AG09309 (cell line): ENCODE measurements at regions not wholly inside any gene's neighbourhood (a gene's known extent, or its start where the extent isn't known, plus 50 kb on each side); places are given as distances from the start of the nearest gene placed in this dataset.

Experiments used
- DNase-seq: peaks from one replicate; pipeline ENCODE4 v3.0.0-alpha.2; 2010; ENCODE audit warnings: low read depth
- H3K4me3 ChIP-seq: 2 replicates; pipeline ENCODE4 v1.5.1; 2011; ENCODE audit warnings: mild to moderate bottlenecking, low read depth, low read length, moderate library complexity; ENCODE audit not compliant: control insufficient read depth
- CTCF ChIP-seq: IDR thresholded peaks from 2 replicates; pipeline ENCODE4 v1.5.1; 2011; ENCODE audit warnings: mild to moderate bottlenecking, low read depth, low read length, inconsistent platforms; ENCODE audit not compliant: insufficient read depth, control insufficient read depth; ENCODE audit errors: missing control alignments

GRCh38 chr16:59719121-59719520 is 985.0 kb upstream of the GOT2 start:
- DNase-seq: no peak
- TF ChIP-seq CTCF: no peak
- no peak overlapping the region for H3K4me3 ChIP-seq

DNA sequence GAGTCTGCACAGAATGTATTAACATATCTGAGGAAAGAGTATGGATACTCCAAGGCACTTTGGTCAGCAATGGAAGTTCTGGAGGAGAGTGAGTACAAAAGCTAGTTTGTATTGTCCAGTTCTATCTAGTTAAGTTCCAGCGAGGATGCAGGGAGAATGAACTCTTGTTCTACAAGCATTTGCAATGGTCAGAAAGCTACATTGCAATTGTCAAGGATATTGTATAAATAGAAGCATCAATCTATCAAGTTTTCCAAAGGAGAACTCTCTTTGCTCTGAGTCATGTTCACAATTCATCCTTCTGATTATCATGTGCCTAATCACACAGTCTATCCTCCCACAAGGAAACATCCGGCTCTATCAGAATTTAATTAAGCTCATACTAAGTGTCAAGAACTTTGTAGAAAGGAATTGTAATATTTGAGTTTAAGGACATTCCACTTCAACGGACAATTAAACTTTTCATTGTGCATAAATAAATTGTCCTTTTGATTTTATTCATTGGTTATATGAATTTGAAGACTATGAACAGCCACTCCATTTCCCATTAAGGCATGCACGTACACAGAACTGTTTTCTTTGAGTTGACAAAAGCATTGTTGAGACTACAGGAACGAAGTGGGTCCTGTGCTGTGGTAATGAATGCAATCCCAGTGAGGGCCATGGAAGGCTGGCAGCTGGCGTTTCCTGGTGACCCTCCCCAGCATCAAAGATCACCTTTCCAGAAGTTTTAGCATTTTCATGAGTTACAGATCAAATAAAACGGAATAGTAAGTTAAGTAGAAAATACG is 973.5 kb upstream of the GOT2 start:
- DNase-seq: no peak
- no peak for TF ChIP-seq CTCF

DNA sequence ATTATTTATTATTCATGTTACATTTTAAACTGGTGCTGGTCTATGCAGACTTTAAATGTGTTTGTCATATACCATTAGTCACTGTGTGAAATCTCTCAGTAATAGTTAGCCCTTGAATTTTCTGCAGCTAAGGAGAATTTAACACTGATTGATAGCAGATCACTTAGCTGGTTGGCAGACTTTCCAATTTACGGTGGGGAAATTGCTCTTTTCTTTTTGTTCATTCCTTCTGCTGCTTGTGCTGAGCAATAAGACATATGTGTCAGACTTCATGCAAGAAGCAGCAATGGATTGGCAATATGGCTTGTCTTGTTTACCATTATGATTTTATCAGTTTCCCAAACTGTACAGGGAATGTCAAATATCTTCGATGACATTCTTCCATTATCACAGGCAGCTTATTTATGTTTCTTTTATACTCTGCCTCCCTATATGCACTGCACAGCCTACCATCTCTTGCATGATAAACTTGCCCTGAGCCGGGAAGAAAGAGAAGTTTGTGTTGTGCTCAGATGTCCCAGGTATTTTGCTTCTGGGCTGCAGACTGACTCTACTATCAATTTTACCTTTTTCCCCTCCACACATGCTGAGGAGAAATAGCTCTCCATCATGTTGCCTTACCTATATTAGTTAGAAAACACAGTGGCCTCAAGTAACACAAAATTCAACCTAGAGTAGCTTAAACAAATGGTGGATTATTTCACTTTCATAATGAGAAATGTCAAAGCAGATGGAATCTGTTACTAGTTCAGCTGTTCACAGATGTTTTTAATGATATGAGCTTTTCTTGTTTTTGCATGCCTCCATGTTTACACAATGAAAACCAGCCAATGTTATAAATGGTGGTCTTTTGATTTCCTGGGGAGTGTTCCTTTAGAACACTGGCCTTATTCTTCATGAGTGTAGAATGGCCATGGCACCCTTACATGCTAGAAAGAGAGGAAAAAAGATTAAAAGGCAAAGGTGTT is 968.1 kb upstream of the GOT2 start:
- DNase-seq: no peak

More for the DNA sequence above, 973.5 kb upstream of the GOT2 start:
- no peak overlapping the region for H3K4me3 ChIP-seq

GRCh38 chr16:59699786-59700185 is 965.7 kb upstream of the GOT2 start:
- TF ChIP-seq CTCF: no peak
- no peak for DNase-seq
- no peak overlapping the region for H3K4me3 ChIP-seq

More for the DNA sequence above, 968.1 kb upstream of the GOT2 start:
- no peak for TF ChIP-seq CTCF
- no peak overlapping the region for H3K4me3 ChIP-seq

DNA sequence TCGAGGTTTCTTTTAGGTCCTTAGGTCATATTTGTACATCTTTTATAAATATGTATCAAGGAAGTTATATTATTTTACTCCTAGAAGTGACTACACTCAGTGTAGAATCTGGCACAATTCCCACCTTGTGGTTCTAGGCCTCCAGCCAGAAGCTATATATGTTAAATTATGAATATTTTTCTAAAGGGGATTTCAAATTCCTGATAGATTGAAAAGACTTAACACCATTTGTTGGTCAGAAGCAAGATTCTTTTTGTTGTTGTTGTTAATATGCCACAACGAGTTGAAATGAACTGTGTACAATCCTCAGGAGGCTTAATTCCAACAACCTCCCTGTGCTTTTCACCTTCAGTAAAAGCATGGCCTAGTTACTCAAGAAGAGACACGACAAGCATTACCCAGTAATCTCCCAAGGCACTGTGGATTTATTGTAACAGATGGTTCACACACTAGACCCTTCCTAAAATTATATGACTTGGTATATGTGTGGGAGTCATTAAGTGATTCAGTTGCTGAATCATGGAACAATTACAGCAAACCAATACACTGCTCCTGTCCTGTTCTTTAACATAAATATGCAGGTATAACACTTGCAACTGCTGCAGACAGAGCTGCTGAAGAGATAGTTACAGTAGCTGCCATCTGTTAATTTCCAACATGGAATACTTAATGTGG is 964.4 kb upstream of the GOT2 start:
- no peak overlapping the region for H3K4me3 ChIP-seq
- DNase-seq: no peak
- TF ChIP-seq CTCF: no peak

- no peak overlapping the region for H3K4me3 ChIP-seq
- no peak for TF ChIP-seq CTCF
- no peak for DNase-seq
Observed at GRCh38 chr16:59697761-59698160, 963.6 kb upstream of the GOT2 start.
